ENCODE measurements at regions not wholly inside any gene's neighbourhood (a gene's known extent, or its start where the extent isn't known, plus 50 kb on each side); places are given as distances from the start of the nearest gene placed in this dataset.
"Not testable (repeated sequence)": the region's sequence is repeated elsewhere in the genome, so short reads cannot be mapped to it uniquely, and the experiment has no call there.

DNA sequence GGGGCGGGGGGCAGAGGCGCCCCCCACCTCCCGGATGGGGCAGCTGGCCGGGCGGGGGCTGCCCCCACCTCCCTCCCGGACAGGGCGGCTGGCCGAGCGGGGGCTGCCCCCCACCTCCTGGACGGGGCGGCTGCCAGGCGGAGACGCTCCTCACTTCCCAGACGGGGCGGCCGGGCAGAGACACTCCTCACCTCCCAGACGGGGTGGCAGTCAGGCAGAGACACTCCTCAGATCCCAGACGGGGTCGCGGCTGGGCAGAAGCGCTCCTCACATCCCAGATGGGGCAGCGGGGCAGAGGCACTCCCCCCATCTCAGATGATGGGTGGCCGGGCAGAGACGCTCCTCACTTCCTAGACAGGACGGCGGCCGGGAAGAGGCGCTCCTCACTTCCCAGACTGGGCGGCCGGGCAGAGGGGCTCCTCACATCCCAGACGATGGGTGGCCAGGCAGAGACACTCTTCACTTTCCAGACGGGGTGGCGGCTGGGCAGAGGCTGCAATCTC is 240.1 kb downstream of the NPIPA7 start:
- DNase-seq (ENCODE audit: low read depth, low spot score): not testable (repeated sequence)

- DNase-seq (ENCODE audit: low read depth, low spot score): not testable (repeated sequence)
Observed at GRCh38 chr16:16624367-16624766, 245.4 kb downstream of the NPIPA7 start.

DNA sequence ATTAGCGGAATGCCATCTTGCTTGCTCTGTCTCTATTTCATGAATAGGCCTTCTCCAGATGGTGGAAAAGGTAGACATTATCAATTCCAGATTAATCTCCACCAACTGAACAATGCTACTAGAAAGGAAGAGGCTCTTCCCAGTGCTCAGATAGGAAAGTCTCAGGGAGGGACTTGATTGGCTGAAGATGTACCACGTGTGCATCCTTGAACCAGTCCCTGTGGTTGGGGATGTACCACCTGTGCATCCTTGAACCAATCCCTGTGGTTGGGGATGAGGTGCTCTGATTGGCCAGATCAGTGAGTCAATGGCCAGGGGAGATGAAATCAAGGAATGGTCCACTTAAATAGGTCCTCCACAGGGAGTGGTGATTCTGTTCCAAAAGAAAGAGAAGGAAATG is 246.2 kb downstream of the NPIPA7 start:
- DNase-seq (ENCODE audit: low read depth, low spot score): not testable (repeated sequence)

DNA sequence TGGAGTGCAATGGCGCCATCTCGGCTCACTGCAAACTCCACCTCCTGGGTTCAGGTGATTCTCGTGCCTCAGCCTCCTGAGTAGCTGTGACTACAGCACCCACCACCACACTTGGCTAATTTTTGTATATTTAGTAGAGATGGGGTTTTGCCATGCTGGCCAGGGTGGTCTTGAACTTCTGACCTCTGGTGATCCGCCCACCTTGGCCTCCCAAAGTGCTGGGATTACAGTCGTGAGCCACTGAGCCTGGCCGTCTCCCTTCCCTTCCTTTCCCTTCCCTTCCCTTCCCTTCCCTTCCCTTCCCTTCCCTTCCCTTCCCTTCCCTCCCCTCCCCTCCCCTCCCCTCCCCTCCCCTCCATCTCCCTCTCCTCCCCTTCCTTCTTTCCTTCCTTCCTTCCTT is 248.9 kb downstream of the NPIPA7 start:
- DNase-seq (ENCODE audit: low read depth, low spot score): not testable (repeated sequence)

DNA sequence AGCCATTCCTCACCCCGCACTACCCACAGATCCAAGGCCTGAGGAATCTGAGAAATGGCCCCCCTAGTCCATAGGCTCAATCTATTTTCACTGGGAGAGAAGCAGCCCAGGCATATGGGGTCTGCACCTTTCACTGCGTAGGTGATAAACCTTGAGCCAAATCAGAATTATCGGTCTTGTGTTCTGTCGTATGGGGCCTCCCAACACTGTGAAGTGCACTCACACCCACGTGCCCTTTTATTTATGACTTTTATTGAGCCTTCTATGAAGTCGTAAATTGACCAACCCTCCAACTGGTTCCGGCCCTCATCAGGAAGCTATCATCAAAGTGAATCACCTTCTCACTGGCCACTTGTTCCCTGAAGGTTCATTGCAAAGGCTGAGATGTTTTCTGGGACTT is 259.3 kb downstream of the NPIPA7 start:
- not testable (repeated sequence) for DNase-seq (ENCODE audit: low read depth, low spot score)

DNA sequence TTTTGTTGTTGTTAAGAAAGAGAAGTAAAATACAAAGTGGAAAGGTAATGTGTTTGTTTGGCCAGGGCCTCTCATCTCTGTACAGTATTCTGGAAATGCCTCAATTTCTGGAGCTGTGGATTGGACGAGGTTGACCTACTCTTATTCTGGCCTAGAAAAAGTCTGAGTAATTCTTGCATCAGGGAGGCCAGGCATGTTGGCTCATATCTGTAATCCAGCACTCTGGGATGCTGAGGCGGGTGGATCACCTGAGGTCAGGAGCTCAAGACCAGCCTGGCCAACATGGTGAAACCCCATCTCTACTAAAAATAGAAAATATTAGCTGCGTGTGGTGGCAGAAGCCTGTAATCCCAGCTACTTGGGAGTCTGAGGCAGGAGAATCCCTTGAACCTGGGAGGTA is 259.8 kb downstream of the NPIPA7 start:
- DNase-seq (ENCODE audit: low read depth, low spot score): not testable (repeated sequence)

- not testable (repeated sequence) for DNase-seq (ENCODE audit: low read depth, low spot score)
Observed at GRCh38 chr16:16643828-16644227, 264.9 kb downstream of the NPIPA7 start.

GRCh38 chr16:16648002-16648401 is 269.1 kb downstream of the NPIPA7 start:
- DNase-seq (ENCODE audit: low read depth, low spot score): not testable (repeated sequence)

GRCh38 chr16:16672180-16672812 is 293.4 kb downstream of the NPIPA7 start:
- not testable (repeated sequence) for DNase-seq (ENCODE audit: low read depth, low spot score)

DNA sequence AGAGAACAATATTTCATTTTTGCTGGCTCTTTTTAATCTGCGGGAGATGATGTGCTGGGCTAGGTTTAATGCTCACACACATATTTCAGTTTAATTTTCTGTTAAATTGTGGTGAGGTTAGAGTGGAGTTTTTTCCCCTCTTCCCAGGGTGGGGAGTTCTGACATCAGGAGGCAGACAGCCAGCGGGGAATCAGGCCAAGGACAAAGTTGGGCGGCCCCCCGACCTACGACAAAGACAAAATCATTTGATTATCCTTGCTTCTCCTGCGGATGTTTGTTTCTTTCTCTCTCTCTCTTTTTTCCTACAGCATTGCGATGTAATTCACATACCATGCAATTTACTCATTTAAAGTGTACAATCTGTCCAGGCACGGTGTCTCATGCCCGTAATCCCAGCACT is 295.9 kb downstream of the NPIPA7 start:
- DNase-seq (ENCODE audit: low read depth, low spot score): not testable (repeated sequence)

GRCh38 chr16:16721849-16722248 is 342.9 kb downstream of the NPIPA7 start:
- not testable (repeated sequence) for DNase-seq (ENCODE audit: low read depth, low spot score)

DNA sequence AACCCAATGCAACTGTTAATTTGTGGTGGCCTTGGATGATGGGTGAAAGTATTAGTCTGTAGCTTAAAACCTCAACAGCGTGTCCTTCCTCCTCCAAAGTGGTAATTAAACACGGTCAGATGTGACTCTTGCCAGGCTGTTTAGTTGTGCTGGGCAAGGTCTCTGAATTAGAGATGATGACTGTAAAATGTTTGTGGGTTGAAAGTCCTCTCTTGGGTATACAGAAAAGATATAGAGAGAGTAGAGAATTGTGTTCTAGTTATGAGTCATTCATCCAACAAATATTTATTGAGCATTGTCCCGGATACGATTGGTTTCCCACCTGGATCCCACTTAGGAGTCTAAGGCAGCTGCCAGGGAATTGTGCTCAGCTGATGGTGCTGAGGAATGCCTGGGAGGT is 343.7 kb downstream of the NPIPA7 start:
- DNase-seq (ENCODE audit: low read depth, low spot score): not testable (repeated sequence)

GRCh38 chr16:16723819-16724519 is 345.0 kb downstream of the NPIPA7 start:
- not testable (repeated sequence) for DNase-seq (ENCODE audit: low read depth, low spot score)

GRCh38 chr16:16727048-16727447 is 348.1 kb downstream of the NPIPA7 start:
- DNase-seq (ENCODE audit: low read depth, low spot score): not testable (repeated sequence)

GRCh38 chr16:16742573-16742972 is 363.6 kb downstream of the NPIPA7 start:
- DNase-seq (ENCODE audit: low read depth, low spot score): not testable (repeated sequence)

GRCh38 chr16:16754992-16755667 is 376.2 kb downstream of the NPIPA7 start:
- DNase-seq (ENCODE audit: low read depth, low spot score): not testable (repeated sequence)

- no peak for DNase-seq (ENCODE audit: low read depth, low spot score)
Observed at GRCh38 chr16:16763449-16763848, 384.5 kb downstream of the NPIPA7 start.

DNA sequence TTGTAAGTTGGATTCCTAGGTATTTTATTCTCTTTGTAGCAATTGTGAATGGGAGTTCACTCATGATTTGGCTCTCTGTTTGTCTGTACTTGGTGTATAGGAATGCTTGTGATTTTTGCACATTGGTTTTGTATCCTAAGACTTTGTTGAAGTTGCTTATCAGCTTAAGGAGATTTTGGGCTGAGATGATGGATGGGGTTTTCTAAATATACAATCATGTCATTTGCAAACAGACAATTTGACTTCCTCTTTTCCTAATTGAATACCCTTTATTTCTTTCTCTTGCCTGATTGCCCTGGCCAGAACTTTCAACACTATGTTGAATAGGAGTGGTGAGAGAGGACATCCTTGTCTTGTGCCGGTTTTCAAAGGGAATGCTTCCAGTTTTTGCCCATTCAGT is 391.8 kb downstream of the NPIPA7 start:
- DNase-seq (ENCODE audit: low read depth, low spot score): not testable (repeated sequence)

DNA sequence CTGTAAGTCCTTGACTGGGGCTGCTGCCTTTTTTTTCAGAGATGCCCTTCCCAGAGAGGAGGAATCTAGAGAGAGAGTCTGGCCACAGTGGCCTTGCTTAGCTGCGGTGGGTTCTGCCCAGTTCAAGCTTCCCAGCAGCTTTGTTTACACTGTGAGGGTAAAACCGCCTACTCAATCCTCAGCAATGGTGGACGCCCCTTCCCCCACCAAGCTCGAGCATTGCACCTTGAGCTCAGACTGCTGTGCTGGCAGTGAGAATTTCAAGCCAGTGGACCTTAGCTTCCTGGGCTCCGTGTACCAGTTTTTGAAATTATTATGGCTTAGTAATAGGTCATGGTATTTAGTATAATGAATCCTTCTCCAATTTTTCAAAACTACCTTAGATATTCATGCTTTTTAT is 395.4 kb downstream of the NPIPA7 start:
- DNase-seq (ENCODE audit: low read depth, low spot score): no peak

DNA sequence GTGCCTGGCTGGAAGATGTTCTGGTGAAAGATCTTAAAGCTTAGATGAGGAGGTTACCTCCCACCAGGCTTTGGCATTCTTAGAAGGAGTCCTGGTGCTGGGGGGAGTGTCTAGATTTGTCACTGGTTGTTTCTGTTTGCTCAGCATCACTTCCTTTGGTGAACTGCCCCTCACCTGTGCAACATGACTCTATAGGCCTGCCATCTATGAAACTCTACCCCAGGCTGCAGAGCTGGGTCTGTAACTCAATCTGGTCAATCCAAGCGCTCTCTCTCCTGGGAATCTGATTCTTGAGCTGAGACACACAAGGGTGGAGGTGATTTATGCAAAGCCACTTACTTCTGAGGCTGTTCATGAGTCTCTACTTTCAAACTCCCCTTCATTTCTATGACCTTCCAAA is 399.4 kb downstream of the NPIPA7 start:
- DNase-seq (ENCODE audit: low read depth, low spot score): no peak

GRCh38 chr16:16780588-16780987 is 401.6 kb downstream of the NPIPA7 start:
- peak; percentile 63 for DNase-seq (ENCODE audit: low read depth, low spot score)

DNA sequence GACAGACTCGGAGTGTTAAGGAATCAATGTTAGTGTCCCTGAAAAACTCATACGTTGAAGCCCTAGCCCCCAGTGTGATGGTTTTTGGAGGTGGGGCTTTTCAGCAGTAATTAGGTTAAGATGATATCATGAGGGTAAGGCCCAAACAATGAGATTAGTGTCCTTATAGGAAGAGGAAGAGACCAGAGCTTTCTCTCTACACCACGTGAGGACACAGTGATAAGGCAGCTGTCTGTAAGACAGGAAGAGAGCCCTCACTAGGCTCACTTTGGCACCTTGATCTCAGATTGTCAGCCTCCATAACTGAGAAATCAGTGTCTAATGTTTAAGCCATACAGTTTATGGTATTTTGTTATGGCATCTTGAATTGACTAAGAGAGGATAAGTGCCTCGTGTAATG is 403.2 kb downstream of the NPIPA7 start:
- DNase-seq (ENCODE audit: low read depth, low spot score): no peak

All from iPS DF 19.7 (cell line).